Hematopoietic multipotent progenitor cell treated with erythropoietin and hydrocortisone succinate and interleukin-3 and kit ligand, for 8 days (in vitro differentiated cells): ENCODE measurements at regions not wholly inside any gene's neighbourhood (a gene's known extent, or its start where the extent isn't known, plus 50 kb on each side); places are given as distances from the start of the nearest gene placed in this dataset.
A peak's percentile ranks its signal among the peaks of the same experiment; 100 is the strongest.
"Not testable (repeated sequence)": the region's sequence is repeated elsewhere in the genome, so short reads cannot be mapped to it uniquely, and the experiment has no call there.

ENCODE experiments used
- DNase-seq: peaks from one replicate; pipeline ENCODE4 v3.0.0-alpha.2; 2015

GRCh38 chr6:167550941-167551627 is 226.2 kb downstream of the TTLL2 start:
- no peak for DNase-seq

GRCh38 chr6:167551628-167552257 is 226.9 kb downstream of the TTLL2 start:
- no peak for DNase-seq

GRCh38 chr6:167552258-167552630 is 227.4 kb downstream of the TTLL2 start:
- no peak for DNase-seq

GRCh38 chr6:167552961-167553735 is 228.3 kb downstream of the TTLL2 start:
- no peak for DNase-seq

GRCh38 chr6:167553736-167554119 is 228.8 kb downstream of the TTLL2 start:
- DNase-seq, result no peak

GRCh38 chr6:167554854-167555253 is 230.0 kb downstream of the TTLL2 start:
- no peak for DNase-seq

- no peak for DNase-seq
These were observed 230.9 kb downstream of the TTLL2 start for GRCh38 chr6:167555836-167556235.

GRCh38 chr6:167557675-167558074 is 232.8 kb downstream of the TTLL2 start:
- no peak for DNase-seq

- no peak for DNase-seq
These were observed 233.6 kb downstream of the TTLL2 start for GRCh38 chr6:167558246-167559177.

- no peak for DNase-seq
These were observed 235.0 kb downstream of the TTLL2 start for GRCh38 chr6:167559675-167560479.

- DNase-seq, result no peak
These were observed 236.0 kb downstream of the TTLL2 start for GRCh38 chr6:167560673-167561569.

- DNase-seq, result not testable (repeated sequence)
These were observed 238.0 kb downstream of the TTLL2 start for GRCh38 chr6:167562862-167563261.

- no peak for DNase-seq
These were observed 239.7 kb downstream of the TTLL2 start for GRCh38 chr6:167564416-167565250.

GRCh38 chr6:167565388-167565787 is 240.5 kb downstream of the TTLL2 start:
- no peak for DNase-seq

- peak; percentile 1 for DNase-seq
These were observed 241.2 kb downstream of the TTLL2 start for GRCh38 chr6:167565884-167566599.

GRCh38 chr6:167566711-167567141 is 241.8 kb downstream of the TTLL2 start:
- DNase-seq, result no peak

- no peak for DNase-seq
These were observed 242.5 kb downstream of the TTLL2 start for GRCh38 chr6:167567142-167568033.

- no peak for DNase-seq
These were observed 243.6 kb downstream of the TTLL2 start for GRCh38 chr6:167568407-167569024.
